ENCODE measurements at regions not wholly inside any gene's neighbourhood (a gene's known extent, or its start where the extent isn't known, plus 50 kb on each side); places are given as distances from the start of the nearest gene placed in this dataset.

DNA sequence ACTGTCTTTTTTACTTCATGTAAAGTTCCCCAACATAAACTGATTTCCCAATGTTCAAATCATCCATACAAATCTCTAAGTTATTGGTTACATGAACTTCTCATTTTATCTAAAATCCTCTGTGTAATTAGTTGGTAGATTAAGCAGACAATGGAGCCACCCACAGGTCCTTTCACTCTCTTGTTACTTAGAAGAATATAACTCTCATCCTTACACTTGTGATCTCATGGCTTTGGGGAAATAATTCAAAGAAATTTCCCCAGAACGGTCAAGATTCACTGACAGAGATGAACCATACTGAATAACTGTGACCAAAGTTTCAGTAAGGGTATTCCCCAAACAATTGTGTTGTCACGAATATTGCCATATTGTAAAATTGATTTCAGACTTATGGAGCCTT is 1102.6 kb upstream of the EPHA6 start:
- TF ChIP-seq, protein P1, sequence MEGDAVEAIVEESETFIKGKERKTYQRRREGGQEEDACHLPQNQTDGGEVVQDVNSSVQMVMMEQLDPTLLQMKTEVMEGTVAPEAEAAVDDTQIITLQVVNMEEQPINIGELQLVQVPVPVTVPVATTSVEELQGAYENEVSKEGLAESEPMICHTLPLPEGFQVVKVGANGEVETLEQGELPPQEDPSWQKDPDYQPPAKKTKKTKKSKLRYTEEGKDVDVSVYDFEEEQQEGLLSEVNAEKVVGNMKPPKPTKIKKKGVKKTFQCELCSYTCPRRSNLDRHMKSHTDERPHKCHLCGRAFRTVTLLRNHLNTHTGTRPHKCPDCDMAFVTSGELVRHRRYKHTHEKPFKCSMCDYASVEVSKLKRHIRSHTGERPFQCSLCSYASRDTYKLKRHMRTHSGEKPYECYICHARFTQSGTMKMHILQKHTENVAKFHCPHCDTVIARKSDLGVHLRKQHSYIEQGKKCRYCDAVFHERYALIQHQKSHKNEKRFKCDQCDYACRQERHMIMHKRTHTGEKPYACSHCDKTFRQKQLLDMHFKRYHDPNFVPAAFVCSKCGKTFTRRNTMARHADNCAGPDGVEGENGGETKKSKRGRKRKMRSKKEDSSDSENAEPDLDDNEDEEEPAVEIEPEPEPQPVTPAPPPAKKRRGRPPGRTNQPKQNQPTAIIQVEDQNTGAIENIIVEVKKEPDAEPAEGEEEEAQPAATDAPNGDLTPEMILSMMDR (conservative IDR thresholded peaks at IDR 0.05 in 1 of 2, IDR thresholded peaks at IDR 0.05 in 1 of 2; ENCODE audit: extremely low read depth in 1 of 2, insufficient read depth in 1 of 2, low read depth in 1 of 2, low read length in 2 of 2): no peak
- TF ChIP-seq EZH2 (IDR thresholded peaks at IDR 0.05; ENCODE audit: borderline replicate concordance, low read length): no peak

Data from mammary epithelial cell (primary cell).